GM19468 (cell line): ENCODE measurements at regions not wholly inside any gene's neighbourhood (a gene's known extent, or its start where the extent isn't known, plus 50 kb on each side); places are given as distances from the start of the nearest gene placed in this dataset.
"Not testable (repeated sequence)": the region's sequence is repeated elsewhere in the genome, so short reads cannot be mapped to it uniquely, and the experiment has no call there.

Experiments used
- ATAC-seq: cut with Tn5 transposase; IDR thresholded peaks from one replicate; pipeline ENCODE4 v1.9.1; 2021; ENCODE audit warnings: mild to moderate bottlenecking, moderate library complexity, moderate number of reproducible peaks; ENCODE audit not compliant: unreplicated experiment; ENCODE audit errors: extremely low read depth

GRCh38 chr1:157237522-157237921 is 99.3 kb upstream of the ETV3 start:
- no peak for ATAC-seq

GRCh38 chr1:157236072-157236471 is 97.9 kb upstream of the ETV3 start:
- ATAC-seq: no peak

GRCh38 chr1:157235307-157235706 is 97.1 kb upstream of the ETV3 start:
- ATAC-seq: no peak

GRCh38 chr1:157234705-157235273 is 96.6 kb upstream of the ETV3 start:
- ATAC-seq: no peak

- peak; percentile 94 for ATAC-seq
Observed at GRCh38 chr1:157233131-157233530, 94.9 kb upstream of the ETV3 start.

GRCh38 chr1:157231846-157232525 is 93.8 kb upstream of the ETV3 start:
- no peak for ATAC-seq

GRCh38 chr1:157230500-157230899 is 92.3 kb upstream of the ETV3 start:
- no peak for ATAC-seq

- ATAC-seq: no peak
Observed at GRCh38 chr1:157227700-157228099, 89.5 kb upstream of the ETV3 start.

GRCh38 chr1:157226739-157227138 is 88.5 kb upstream of the ETV3 start:
- ATAC-seq: no peak

- no peak for ATAC-seq
Observed at GRCh38 chr1:157219600-157219999, 81.4 kb upstream of the ETV3 start.

GRCh38 chr1:157219182-157219581 is 81.0 kb upstream of the ETV3 start:
- no peak for ATAC-seq

- ATAC-seq: no peak
Observed at GRCh38 chr1:157218671-157219070, 80.5 kb upstream of the ETV3 start.

- ATAC-seq: no peak
Observed at GRCh38 chr1:157217486-157217885, 79.3 kb upstream of the ETV3 start.

GRCh38 chr1:157213836-157214235 is 75.6 kb upstream of the ETV3 start:
- ATAC-seq: no peak

GRCh38 chr1:157209514-157209913 is 71.3 kb upstream of the ETV3 start:
- ATAC-seq: no peak

GRCh38 chr1:157205982-157206381 is 67.8 kb upstream of the ETV3 start:
- not testable (repeated sequence) for ATAC-seq

- ATAC-seq: no peak
Observed at GRCh38 chr1:157203166-157203565, 65.0 kb upstream of the ETV3 start.

GRCh38 chr1:157202331-157202730 is 64.1 kb upstream of the ETV3 start:
- no peak for ATAC-seq

GRCh38 chr1:157201767-157202166 is 63.6 kb upstream of the ETV3 start:
- no peak for ATAC-seq

GRCh38 chr1:157200451-157200850 is 62.3 kb upstream of the ETV3 start:
- ATAC-seq: no peak

- ATAC-seq: no peak
Observed at GRCh38 chr1:157199421-157199755, 61.2 kb upstream of the ETV3 start.
